ENCODE measurements at regions not wholly inside any gene's neighbourhood (a gene's known extent, or its start where the extent isn't known, plus 50 kb on each side); places are given as distances from the start of the nearest gene placed in this dataset.
"Not testable (repeated sequence)": the region's sequence is repeated elsewhere in the genome, so short reads cannot be mapped to it uniquely, and the experiment has no call there.

DNA sequence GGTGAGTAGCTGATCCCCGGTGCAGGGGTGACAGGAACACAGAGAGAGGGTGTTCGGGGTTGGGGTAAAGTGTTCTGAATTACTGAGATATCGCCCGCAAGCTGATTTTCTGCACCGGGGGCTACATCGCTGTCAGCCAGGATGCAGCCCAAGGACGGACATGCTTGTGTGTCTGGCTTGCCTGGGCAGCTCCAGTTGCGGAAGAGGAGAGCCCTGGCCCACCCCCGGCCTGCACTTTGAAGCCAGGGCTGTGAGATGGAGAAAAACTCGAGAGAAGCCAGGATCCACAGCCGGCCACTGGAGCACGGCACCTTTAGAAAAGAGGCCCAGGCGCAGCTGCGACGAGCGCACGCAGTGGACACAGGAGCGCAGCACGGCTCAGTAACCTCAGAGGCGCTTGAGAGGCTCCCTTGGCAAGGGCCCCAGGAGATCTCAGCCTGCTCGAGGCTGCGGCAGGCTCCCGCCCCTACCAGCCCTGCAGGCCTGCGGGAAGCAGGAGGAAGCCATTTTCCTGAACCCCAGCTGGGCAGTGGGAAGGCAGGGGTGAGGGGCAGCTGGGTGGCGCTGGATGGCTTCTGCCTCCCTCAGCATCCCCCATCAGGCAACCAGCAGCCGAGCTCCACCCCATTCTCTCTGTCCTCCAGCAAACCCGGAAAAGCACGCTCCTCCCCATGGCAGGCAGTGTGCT is 59.2 kb downstream of the C9orf50 start:
- FAIRE-seq (no peak), DNase-seq (ENCODE audit: low spot score) (no peak)

DNA sequence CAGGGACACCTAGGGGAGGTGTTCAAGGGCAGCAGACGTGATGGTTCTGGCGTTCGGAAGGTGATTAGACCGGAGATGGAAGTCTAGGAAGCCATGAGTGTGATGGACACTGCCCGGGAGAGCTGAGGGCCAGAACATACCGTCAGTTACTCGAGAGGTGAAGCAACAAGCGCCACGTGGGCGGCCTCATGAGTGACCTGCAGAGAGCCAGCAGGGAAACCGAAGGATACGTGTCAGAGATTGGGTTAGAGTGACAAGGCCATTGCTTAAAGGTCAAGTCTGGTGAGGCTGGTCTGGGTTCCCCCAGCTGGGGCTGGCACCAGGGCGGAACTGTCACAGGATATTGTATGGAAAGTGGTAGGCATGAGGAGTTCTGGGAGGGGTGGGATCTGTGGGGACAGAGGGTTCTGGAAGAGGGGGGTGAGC is 60.0 kb downstream of the C9orf50 start:
- no peak for FAIRE-seq

DNA sequence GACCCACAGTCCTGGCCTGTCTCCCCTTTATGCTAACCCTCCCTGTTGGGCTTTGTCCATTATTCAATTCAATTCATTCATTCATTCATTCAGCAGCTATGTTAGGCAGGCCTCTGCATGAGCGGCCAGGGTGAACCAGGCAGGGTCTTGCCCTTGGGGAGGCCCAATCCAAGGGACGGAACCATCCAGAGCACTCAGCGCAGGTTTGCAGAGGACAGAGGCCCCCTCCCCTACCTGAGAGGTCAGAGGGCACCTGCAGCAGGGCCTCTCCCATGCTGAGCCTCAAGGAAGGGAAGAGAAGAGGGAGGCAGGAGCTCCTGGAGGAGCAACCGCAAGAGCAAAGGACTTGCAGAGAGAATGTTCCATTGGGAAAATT is 61.4 kb downstream of the C9orf50 start:
- no peak for DNase-seq (ENCODE audit: low spot score)
- no peak for FAIRE-seq

More for the DNA sequence above, 60.0 kb downstream of the C9orf50 start:
- DNase-seq (ENCODE audit: low spot score), result no peak

DNA sequence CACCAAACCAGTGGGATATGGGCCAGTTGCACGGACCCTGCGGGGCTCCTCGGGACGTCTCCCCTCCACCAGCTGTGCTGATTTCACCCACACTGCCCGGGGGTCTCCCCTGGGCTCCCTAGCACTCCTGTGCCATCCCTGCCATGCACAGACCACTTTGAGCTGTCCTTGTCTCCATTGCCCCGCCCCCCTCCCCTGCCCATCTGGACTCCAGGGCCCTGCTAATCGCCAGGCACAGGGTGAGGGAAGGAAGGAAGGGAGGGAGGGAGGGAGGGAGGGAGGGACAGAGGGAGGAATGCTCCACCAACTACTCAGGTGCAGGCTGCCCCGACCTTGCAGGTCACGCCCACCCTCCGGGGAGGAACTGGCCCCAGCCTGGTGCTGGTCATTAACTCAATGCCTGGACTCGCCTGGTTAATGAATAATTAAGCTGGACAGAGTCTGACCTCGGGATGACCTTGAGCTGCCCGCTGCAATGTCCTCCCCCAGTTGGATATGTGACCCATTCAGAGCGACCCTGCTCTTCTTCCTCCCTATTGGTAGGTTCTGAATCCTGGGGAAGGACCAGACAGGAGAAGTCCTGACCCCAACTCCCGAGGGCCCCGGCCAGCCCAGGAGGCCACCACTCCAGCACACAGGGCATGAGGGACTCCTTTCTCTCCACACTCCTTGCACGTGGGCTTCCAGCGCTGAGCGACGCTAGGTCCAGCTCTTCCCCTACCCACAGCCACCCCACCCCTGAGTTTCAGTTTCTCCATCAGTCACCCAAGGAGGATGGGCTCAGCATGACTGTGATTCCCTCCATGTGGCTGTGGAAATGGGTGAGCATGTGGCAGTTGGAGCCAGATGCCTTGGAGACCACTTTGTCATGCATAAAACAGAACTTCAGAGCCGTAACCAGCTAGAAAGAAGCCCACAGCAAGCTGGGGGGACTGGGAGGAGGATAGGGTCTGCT is 62.1 kb downstream of the C9orf50 start:
- FAIRE-seq (no peak), DNase-seq (ENCODE audit: low spot score) (no peak)

DNA sequence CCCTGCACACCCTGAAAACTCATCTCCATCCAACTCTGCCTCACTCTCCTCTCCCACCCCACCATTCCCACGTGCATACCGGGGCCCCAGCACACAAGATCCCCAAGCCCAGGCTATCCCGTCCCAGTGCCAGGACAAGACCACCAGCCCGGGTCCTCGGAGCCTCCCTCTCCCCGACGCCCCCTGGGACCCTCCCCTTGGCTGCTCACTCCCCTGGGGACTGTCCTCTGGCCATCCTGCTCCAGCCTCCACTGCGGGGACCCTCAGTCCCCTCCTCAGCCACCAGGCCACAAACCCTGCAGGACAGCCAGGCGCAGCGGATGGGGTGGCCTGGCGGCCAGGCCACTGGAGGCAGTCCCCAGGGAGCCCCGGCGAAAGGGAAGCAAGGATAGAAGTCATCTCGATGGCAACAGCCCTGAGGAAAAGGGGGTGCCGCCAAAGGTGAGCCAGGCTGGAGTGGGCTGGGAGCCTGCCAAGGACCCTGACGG is 62.8 kb downstream of the C9orf50 start:
- no peak for DNase-seq (ENCODE audit: low spot score)
- no peak for FAIRE-seq

GRCh38 chr9:129557192-129558036 is 63.5 kb downstream of the C9orf50 start:
- DNase-seq (ENCODE audit: low spot score) (peak; percentile 66), FAIRE-seq (peak; percentile 32)

DNA sequence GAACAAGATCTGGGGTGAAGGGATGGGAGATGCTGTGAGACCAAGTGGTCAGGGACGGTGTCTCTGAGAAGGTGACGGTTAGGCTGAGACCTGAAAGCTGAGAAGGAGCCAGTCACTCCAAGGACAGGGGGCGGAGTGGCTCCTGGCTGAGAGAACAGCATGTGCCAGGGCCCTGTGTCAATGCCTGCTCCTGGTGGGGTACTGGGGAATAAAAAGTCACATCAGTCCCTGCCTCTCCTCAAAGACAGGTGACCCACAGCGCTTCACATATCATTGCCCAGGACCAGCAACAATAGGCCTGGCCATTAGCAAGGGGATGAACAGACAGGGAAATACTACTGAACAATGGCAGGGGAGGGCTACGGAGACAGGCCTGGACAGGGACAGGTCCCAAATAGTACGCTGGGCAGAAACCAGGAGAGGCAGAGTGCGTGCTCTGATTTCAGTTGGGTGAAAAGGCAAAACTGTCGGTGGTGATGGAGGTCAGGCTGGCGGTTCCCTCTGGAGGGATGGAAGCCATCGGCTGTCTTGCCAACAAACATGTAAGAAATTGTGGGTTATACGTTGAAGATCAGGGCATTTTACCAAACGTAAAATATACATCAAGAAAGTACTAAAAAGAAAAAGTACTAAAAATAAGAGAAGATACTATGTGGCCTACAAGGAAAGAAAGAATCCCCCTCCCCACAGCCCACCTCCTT is 64.3 kb downstream of the C9orf50 start:
- FAIRE-seq, result no peak
- no peak for DNase-seq (ENCODE audit: low spot score)

DNA sequence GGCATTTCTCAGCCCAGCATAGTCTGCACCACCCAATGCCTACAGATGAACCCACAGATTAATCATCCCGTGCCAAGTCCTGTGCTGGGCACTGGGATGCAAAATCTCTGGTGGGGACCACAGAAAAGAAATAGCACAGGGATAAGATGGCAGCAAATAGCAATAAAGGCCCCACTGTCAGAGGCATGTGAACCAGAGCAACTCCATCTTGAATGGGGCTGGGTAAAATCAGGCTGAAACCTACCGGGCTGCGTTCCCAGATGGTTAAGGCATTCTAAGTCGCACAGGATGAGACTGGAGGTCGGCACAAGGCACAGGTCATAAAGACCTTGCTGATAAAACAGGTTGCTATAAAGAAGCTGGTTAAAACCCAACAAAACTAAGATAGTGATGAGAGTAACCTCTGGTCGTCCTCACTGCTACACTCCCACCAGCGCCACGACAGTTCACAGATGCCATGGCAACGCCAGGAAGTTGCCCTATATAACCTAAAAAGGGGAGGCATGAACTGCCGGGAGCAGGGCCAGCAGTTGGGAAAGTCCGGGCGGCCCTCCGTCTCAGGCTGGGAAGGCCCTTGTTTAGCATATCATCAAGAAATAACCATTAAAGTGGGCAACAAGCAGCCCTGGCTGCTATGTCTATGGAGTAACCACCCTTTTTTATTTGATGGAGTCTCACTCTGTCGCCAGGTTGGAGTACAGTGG is 65.2 kb downstream of the C9orf50 start:
- FAIRE-seq, result no peak
- DNase-seq (ENCODE audit: low spot score), result no peak

DNA sequence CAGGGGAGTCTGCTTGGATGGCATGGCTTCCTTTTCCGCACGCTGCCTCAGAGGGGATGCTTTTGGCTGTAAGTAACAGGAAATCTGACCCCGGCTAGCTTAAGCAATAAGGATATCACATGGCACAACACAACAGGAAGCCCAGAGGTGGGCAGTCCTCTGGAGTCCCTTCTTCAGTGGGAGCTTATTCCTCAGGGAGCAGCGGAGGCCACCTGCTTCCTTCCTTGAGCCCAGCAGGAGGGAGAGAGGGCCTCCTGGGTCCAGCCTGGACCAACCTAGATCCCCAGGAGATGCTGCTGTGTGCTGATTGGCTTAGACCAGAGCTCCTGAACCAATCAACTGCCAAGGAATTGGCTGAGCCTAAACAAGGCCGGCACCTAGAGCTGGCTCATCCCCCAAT is 66.3 kb downstream of the C9orf50 start:
- no peak for DNase-seq (ENCODE audit: low spot score)
- FAIRE-seq, result no peak

DNA sequence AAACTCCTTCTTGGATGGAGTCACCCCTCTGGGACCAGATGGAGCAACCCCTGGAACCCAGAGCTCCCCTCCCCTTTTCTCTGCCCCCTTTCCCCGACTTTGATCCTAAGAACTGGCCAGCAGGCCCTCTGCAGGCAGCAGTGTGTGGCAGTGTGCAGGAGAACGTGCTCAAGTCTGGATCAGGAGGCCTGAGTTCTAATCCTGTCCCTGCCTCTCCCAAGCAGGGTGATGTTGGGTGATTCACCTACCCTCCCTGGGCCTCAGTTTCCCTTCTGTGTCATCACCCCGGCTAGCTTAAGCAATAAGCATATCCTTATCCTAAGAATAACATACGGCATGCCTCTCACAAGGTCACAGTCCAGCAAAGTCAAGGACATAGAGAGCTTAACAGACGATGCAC is 67.6 kb downstream of the C9orf50 start:
- DNase-seq (ENCODE audit: low spot score) (no peak), FAIRE-seq (no peak)

- FAIRE-seq (no peak), DNase-seq (ENCODE audit: low spot score) (no peak)
Measured at GRCh38 chr9:129552064-129552463, 68.8 kb downstream of the C9orf50 start.

GRCh38 chr9:129551393-129551973 is 69.4 kb downstream of the C9orf50 start:
- DNase-seq (ENCODE audit: low spot score) (no peak), FAIRE-seq (no peak)

- not testable (repeated sequence) for FAIRE-seq; DNase-seq (ENCODE audit: low spot score)
Measured at GRCh38 chr9:129550977-129551376, 69.9 kb downstream of the C9orf50 start.

GRCh38 chr9:129550199-129550839 is 70.6 kb downstream of the C9orf50 start:
- DNase-seq (ENCODE audit: low spot score) (peak; percentile 68), FAIRE-seq (no peak)

DNA sequence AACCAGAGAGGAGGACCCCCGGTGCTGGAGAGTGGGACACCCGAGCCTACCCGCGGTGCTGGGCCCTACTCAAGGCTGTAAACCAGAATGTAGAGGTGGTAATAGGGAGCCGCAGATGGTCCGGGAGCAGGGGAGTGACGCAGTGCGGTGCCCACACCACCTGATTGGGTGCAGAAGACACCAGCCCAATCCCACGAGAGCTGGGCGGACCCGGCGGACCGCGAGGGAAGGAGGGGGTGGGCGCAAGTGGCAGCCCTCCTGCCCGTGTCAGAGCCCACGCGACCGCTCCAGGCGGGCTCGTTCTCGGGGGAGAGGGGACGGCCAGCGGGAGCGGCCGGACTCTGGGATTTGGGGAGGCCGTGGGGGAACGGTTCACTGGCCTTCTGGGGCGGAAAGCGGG is 71.2 kb downstream of the C9orf50 start:
- FAIRE-seq (no peak), DNase-seq (ENCODE audit: low spot score) (no peak)

DNA sequence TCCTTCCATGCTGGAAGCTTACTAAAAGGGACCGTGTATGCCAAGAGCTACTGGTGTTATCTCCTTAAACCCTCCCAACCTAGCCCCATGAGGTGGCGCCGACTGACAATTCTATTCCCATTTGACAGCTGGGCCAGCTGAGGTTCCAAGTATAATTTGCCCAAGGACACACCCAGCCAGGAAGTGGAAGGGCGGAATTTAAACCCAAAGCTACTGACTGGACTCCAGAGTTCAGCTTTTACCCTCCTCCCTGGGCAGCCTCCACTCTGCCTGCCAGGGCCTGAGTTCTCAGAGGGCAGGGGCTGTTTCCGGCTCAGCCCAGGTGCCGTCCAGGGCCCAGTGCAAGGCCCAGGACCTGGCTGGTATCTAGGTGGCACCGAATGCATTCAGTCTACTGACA is 71.8 kb downstream of the C9orf50 start:
- FAIRE-seq (no peak), DNase-seq (ENCODE audit: low spot score) (no peak)

- no peak for FAIRE-seq
- no peak for DNase-seq (ENCODE audit: low spot score)
Measured at GRCh38 chr9:129548571-129549135, 72.2 kb downstream of the C9orf50 start.

GRCh38 chr9:129547869-129548570 is 72.9 kb downstream of the C9orf50 start:
- no peak for DNase-seq (ENCODE audit: low spot score)
- FAIRE-seq, result no peak

All from urothelium cell line (cell line).